ENCODE measurements at regions not wholly inside any gene's neighbourhood (a gene's known extent, or its start where the extent isn't known, plus 50 kb on each side); places are given as distances from the start of the nearest gene placed in this dataset.

GRCh38 chr13:90952326-90952725, 395.2 kb upstream of the MIR17HG start:
- no peaks in the 10 kb centered on the region for H3K27me3 ChIP-seq (ENCODE audit: low read depth)
- no peaks in the 10 kb centered on the region for H3K36me3 ChIP-seq
- ATAC-seq: no peak
- no peak for DNase-seq
- H3K9me3 ChIP-seq: peaks cover 8% of the 10 kb centered on the region
- no peak overlapping the region for H3K4me3 ChIP-seq
- H3K27ac ChIP-seq: no peak overlapping the region
- intact Hi-C loops (cut with DNase I): no loop called here
- no peaks in the 10 kb centered on the region for H3K4me1 ChIP-seq
- no peak for TF ChIP-seq CTCF (IDR thresholded peaks at IDR 0.05)

GRCh38 chr13:90954605-90955195, 392.8 kb upstream of the MIR17HG start:
- no peak for TF ChIP-seq CTCF (IDR thresholded peaks at IDR 0.05)
- intact Hi-C loops (cut with DNase I): no loop called here
- H3K27ac ChIP-seq: no peak overlapping the region
- no peak overlapping the region for H3K4me3 ChIP-seq
- H3K4me1 ChIP-seq: no peaks in the 10 kb centered on the region
- DNase-seq (no peak), ATAC-seq (no peak)
- H3K9me3 ChIP-seq: no peaks in the 10 kb centered on the region
- no peaks in the 10 kb centered on the region for H3K27me3 ChIP-seq (ENCODE audit: low read depth)
- H3K36me3 ChIP-seq: no peaks in the 10 kb centered on the region

GRCh38 chr13:90956031-90956430, 391.5 kb upstream of the MIR17HG start:
- H3K27me3 ChIP-seq (ENCODE audit: low read depth): no peaks in the 10 kb centered on the region
- no peaks in the 10 kb centered on the region for H3K36me3 ChIP-seq
- H3K4me1 ChIP-seq: no peaks in the 10 kb centered on the region
- no peak for TF ChIP-seq CTCF (IDR thresholded peaks at IDR 0.05)
- no peak overlapping the region for H3K27ac ChIP-seq
- intact Hi-C loops (cut with DNase I): no loop called here
- no peaks in the 10 kb centered on the region for H3K9me3 ChIP-seq
- H3K4me3 ChIP-seq: no peak overlapping the region
- DNase-seq: no peak
- ATAC-seq: no peak

- no peak for DNase-seq
- H3K4me1 ChIP-seq: no peaks in the 10 kb centered on the region
- no peaks in the 10 kb centered on the region for H3K27me3 ChIP-seq (ENCODE audit: low read depth)
- ATAC-seq: no peak
- no peak for TF ChIP-seq CTCF (IDR thresholded peaks at IDR 0.05)
- H3K9me3 ChIP-seq: no peaks in the 10 kb centered on the region
- H3K4me3 ChIP-seq: no peak overlapping the region
- no peaks in the 10 kb centered on the region for H3K36me3 ChIP-seq
- H3K27ac ChIP-seq: no peak overlapping the region
- intact Hi-C loops (cut with DNase I): no loop called here
Measured at GRCh38 chr13:90958866-90959265, 388.6 kb upstream of the MIR17HG start.

- Histone ChIP-seq H3K4me3 (no peak overlapping the region), H3K27me3 (ENCODE audit: low read depth) (no peaks in the 10 kb centered on the region), H3K4me1 (no peaks in the 10 kb centered on the region), H3K9me3 (no peaks in the 10 kb centered on the region), H3K36me3 (no peaks in the 10 kb centered on the region), H3K27ac (no peak overlapping the region)
- DNase-seq: no peak
- TF ChIP-seq CTCF (IDR thresholded peaks at IDR 0.05): peak; percentile 22
- ATAC-seq: no peak
- intact Hi-C loops (cut with DNase I): no loop called here
Measured at GRCh38 chr13:90968166-90968904, 379.2 kb upstream of the MIR17HG start.

Measured in lower lobe of right lung (tissue), 2 donors.